ENCODE measurements at regions not wholly inside any gene's neighbourhood (a gene's known extent, or its start where the extent isn't known, plus 50 kb on each side); places are given as distances from the start of the nearest gene placed in this dataset.

DNA sequence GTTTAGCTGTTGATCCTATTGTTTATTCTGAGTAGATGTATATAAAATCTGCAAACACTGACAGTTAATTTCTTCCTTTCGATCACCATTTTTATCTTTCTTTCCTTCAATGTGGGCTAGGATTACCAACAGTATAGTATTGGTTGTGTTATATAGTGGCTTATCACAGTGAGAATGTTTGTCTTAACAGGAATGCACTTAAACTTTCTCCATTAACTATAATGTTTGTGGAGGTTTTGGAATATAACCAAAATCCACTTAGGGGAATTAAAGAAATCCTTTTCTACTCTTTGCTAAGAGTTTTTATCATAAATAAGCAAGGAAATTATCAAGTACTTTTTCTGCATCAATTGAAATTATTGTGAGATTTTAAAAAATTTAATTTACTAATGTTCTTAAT, 244.6 kb downstream of the LACC1 start:
- no peak overlapping the region for H3K27ac ChIP-seq (ENCODE audit: low read depth, low read length)
- no peak for DNase-seq
- no peak overlapping the region for H3K4me3 ChIP-seq (ENCODE audit: low read length)
- WGBS, 2 experiments (ENCODE audit: insufficient coverage in 1 of 2, insufficient read length in 1 of 2): no CpG with 5 or more reads among the region's 1 CpG
- H3K9me3 ChIP-seq (ENCODE audit: control insufficient read depth, low read length): peaks cover 15% of the 10 kb centered on the region
- H3K27me3 ChIP-seq (ENCODE audit: control insufficient read depth, insufficient read depth, low read length, poor library complexity, severe bottlenecking): no peaks in the 10 kb centered on the region
- H3K4me1 Mint-ChIP-seq: peaks cover 8% of the 10 kb centered on the region
- H3K9me3 Mint-ChIP-seq: peaks cover 16% of the 10 kb centered on the region
- H3K27ac Mint-ChIP-seq: no peak overlapping the region
- TF ChIP-seq, protein P1, sequence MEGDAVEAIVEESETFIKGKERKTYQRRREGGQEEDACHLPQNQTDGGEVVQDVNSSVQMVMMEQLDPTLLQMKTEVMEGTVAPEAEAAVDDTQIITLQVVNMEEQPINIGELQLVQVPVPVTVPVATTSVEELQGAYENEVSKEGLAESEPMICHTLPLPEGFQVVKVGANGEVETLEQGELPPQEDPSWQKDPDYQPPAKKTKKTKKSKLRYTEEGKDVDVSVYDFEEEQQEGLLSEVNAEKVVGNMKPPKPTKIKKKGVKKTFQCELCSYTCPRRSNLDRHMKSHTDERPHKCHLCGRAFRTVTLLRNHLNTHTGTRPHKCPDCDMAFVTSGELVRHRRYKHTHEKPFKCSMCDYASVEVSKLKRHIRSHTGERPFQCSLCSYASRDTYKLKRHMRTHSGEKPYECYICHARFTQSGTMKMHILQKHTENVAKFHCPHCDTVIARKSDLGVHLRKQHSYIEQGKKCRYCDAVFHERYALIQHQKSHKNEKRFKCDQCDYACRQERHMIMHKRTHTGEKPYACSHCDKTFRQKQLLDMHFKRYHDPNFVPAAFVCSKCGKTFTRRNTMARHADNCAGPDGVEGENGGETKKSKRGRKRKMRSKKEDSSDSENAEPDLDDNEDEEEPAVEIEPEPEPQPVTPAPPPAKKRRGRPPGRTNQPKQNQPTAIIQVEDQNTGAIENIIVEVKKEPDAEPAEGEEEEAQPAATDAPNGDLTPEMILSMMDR (conservative IDR thresholded peaks at IDR 0.05): no peak
- H3K27me3 Mint-ChIP-seq (ENCODE audit: insufficient read depth): peaks cover 2% of the 10 kb centered on the region
- no peak overlapping the region for H3K4me3 Mint-ChIP-seq
- no peak overlapping the region for H3K9ac ChIP-seq (ENCODE audit: extremely low read depth, low read length, poor library complexity, severe bottlenecking)
- H3K36me3 Mint-ChIP-seq (ENCODE audit: low read depth): no peaks in the 10 kb centered on the region
- H3K36me3 ChIP-seq (ENCODE audit: control insufficient read depth, insufficient read depth, low read length): no peaks in the 10 kb centered on the region
- H3K4me1 ChIP-seq (ENCODE audit: control insufficient read depth, insufficient read depth, low read length): no peaks in the 10 kb centered on the region

DNA sequence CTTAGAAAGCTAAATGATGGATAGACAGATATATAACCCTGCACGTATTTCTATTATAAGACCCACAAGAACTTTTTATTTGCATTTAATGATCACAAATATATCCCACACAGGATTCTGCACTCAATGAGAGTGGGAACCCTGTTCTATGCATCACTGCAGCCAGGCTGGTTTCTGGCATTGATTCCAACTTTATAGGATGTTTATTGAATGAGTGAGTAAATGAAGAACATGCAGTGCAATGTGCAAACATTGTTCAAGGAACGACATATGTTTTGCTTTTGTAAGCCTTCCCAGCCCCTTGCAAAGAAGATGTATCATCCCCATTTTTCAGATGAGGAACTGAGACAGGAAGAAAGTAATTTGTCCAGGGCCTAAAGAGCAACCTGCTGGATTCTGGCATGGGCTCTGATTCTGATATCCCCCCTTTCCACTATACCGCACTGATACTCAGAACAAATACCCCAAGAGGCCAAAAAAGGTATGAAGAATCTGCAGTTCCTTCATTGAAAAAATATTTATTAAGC, 246.3 kb downstream of the LACC1 start:
- no peak for DNase-seq
- Histone ChIP-seq H3K4me3 (ENCODE audit: low read length) (no peak overlapping the region), H3K36me3 (ENCODE audit: control insufficient read depth, insufficient read depth, low read length) (no peaks in the 10 kb centered on the region), H3K27ac (ENCODE audit: low read depth, low read length) (no peak overlapping the region), H3K4me1 (ENCODE audit: control insufficient read depth, insufficient read depth, low read length) (no peaks in the 10 kb centered on the region), H3K27me3 (ENCODE audit: control insufficient read depth, insufficient read depth, low read length, poor library complexity, severe bottlenecking) (no peaks in the 10 kb centered on the region), H3K9me3 (ENCODE audit: control insufficient read depth, low read length) (peaks cover 15% of the 10 kb centered on the region), H3K9ac (ENCODE audit: extremely low read depth, low read length, poor library complexity, severe bottlenecking) (no peak overlapping the region)
- no peak overlapping the region for H3K27ac Mint-ChIP-seq
- H3K36me3 Mint-ChIP-seq (ENCODE audit: low read depth): no peaks in the 10 kb centered on the region
- TF ChIP-seq, protein P1 (conservative IDR thresholded peaks at IDR 0.05): no peak
- H3K9me3 Mint-ChIP-seq: peaks cover 16% of the 10 kb centered on the region
- WGBS, 2 experiments (ENCODE audit: insufficient coverage in 1 of 2, insufficient read length in 1 of 2): 92 to 100% methylated on average over 1 to 3 of the region's 3 CpGs
- peaks cover under 1% of the 10 kb centered on the region for H3K4me1 Mint-ChIP-seq
- no peak overlapping the region for H3K4me3 Mint-ChIP-seq
- H3K27me3 Mint-ChIP-seq (ENCODE audit: insufficient read depth): peaks cover 4% of the 10 kb centered on the region

DNA sequence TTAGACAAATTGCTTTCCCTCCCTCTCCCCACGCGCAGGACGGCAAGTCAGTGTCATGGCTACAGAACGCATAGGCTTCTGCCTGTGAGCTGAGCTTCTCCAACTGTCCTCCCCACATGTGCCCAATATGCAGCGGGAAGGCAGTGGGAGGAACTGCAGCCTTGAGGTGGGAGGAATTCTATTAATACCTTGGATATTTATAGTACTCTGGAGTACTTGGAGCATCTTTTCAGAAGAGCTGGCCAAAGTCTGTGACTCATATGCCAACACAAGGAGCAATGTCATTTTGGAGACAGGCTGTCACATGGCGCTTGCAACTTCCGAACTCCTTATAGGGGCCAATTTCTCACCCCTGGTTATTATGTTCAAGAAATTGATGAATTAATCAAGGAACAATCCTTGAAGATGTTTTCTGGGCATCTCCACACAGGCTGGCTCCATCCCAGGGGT, 245.0 kb upstream of the SERP2 start:
- H3K36me3 ChIP-seq (ENCODE audit: control insufficient read depth, insufficient read depth, low read length): no peaks in the 10 kb centered on the region
- H3K4me1 ChIP-seq (ENCODE audit: control insufficient read depth, insufficient read depth, low read length): no peaks in the 10 kb centered on the region
- no peak overlapping the region for H3K9ac ChIP-seq (ENCODE audit: extremely low read depth, low read length, poor library complexity, severe bottlenecking)
- Mint-ChIP-seq H3K4me1 (peaks cover 8% of the 10 kb centered on the region), H3K27ac (no peak overlapping the region), H3K36me3 (ENCODE audit: low read depth) (no peaks in the 10 kb centered on the region), H3K9me3 (peaks cover 10% of the 10 kb centered on the region), H3K4me3 (no peak overlapping the region), H3K27me3 (ENCODE audit: insufficient read depth) (peaks cover 10% of the 10 kb centered on the region)
- H3K9me3 ChIP-seq (ENCODE audit: control insufficient read depth, low read length): peaks cover 9% of the 10 kb centered on the region
- no peak overlapping the region for H3K4me3 ChIP-seq (ENCODE audit: low read length)
- no peak for DNase-seq
- 95% methylated on average over 7 of the region's 7 CpGs; no CpG with 5 or more reads in 1 of the 2 experiments for WGBS, 2 experiments (ENCODE audit: insufficient coverage in 1 of 2, insufficient read length in 1 of 2)
- TF ChIP-seq, protein P1 (conservative IDR thresholded peaks at IDR 0.05): no peak
- H3K27ac ChIP-seq (ENCODE audit: low read depth, low read length): no peak overlapping the region
- H3K27me3 ChIP-seq (ENCODE audit: control insufficient read depth, insufficient read depth, low read length, poor library complexity, severe bottlenecking): no peaks in the 10 kb centered on the region

Measured in endodermal cell (in vitro differentiated cells).